ENCODE measurements at regions not wholly inside any gene's neighbourhood (a gene's known extent, or its start where the extent isn't known, plus 50 kb on each side); places are given as distances from the start of the nearest gene placed in this dataset.
"Not testable (repeated sequence)": the region's sequence is repeated elsewhere in the genome, so short reads cannot be mapped to it uniquely, and the experiment has no call there.

DNA sequence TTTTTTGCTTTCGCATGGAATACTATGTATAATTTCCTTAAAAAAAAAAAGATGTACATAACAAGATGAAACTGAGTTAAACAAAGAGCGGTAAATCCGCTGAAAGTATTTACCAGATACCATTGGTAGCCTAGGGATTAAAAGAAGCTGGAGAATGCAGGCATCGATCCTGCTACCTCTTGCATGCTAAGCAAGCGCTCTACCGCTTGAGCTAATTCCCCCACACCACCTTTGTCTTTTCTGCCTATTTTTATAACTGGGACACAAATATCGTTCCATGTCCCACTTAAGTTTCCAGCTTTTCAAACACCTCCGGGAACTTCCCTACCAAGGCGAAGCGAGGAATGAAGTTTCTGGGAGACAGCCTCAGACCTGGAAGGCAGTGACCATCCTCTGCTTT lies 498.4 kb downstream of the PRIM2 start:
- H3K27ac ChIP-seq; H3K36me3 ChIP-seq; H3K9me3 ChIP-seq; DNase-seq (ENCODE audit: extremely low spot score in 2 of 2); H3K4me1 ChIP-seq; H3K4me3 ChIP-seq; H3K27me3 ChIP-seq; intact Hi-C loops (cut with DNase I): not testable (repeated sequence)

DNA sequence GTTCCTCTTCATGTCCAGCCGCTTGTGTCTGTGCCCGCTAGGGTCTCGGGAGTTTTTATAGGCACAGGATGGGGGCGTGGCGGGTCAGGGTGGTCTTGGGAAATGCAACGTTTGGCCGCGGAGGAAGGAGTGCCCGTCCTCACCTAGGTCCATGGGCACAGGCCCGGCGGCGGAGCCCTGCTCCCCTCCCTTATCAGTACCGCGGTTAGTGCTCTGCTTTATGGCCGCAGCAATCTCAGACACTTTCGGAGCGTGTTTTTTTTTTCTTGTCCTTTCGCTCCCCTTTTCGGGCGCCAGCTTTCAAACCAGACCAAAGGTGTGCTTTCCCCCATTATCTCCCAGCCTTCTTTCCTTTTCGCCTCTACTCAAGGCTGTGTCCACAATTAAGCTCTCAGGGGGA lies 503.9 kb downstream of the PRIM2 start:
- H3K27me3 ChIP-seq; intact Hi-C loops (cut with DNase I); H3K36me3 ChIP-seq: not testable (repeated sequence)

DNA sequence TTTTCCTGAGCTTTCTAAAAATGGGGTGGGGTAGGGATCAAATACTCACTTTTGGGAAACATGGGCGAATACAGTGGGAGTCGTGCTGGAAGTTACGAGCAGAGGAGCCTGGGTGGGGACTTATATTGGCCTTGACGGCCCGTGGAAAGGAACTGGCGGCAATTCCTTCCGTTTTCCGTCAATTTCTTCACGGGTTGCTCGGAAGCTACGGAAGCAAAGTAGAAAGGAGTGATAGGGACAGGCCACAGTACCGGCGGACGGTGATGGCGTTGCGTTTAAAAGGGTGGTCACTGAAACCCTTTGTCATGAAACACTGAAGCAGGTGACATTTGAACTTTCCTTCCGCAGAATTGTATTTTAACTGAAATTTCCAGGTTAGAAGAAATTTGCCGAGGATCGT lies 505.0 kb downstream of the PRIM2 start:
- H3K27me3 ChIP-seq; intact Hi-C loops (cut with DNase I); H3K9me3 ChIP-seq; H3K36me3 ChIP-seq; H3K4me1 ChIP-seq; DNase-seq (ENCODE audit: extremely low spot score in 2 of 2); H3K4me3 ChIP-seq; H3K27ac ChIP-seq: not testable (repeated sequence)

More for the DNA sequence above, 503.9 kb downstream of the PRIM2 start:
- not testable (repeated sequence) for DNase-seq (ENCODE audit: extremely low spot score in 2 of 2); H3K27ac ChIP-seq; H3K9me3 ChIP-seq; H3K4me1 ChIP-seq; H3K4me3 ChIP-seq

DNA sequence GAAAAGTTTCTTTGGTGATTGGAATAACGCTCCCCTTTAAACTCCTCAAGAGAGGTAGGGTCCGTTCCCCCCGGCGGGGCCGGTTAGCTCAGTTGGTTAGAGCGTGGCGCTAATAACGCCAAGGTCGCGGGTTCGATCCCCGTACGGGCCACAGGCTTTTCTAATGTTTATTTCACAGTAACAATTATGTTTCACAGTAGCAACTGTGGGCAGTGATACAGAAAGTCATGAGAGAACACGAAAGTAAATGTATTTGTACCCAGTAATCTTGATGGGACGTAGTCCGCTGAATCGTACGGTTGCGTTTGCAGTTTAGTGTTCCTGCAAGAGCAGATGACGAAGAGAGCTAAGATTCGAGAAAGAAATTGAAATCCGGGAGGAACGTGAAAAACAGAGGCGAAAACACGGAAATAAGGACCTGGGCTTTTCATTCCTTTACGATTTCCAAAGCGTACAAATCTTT lies 505.5 kb downstream of the PRIM2 start:
- intact Hi-C loops (cut with DNase I): no loop called here
- no peak overlapping the region for H3K4me3 ChIP-seq
- no peaks in the 10 kb centered on the region for H3K4me1 ChIP-seq
- H3K27ac ChIP-seq: no peak overlapping the region
- no peak for TF ChIP-seq POLR2AphosphoS5 (IDR thresholded peaks at IDR 0.05; ENCODE audit: insufficient read depth in 1 of 2, low read depth in 1 of 2)
- TF ChIP-seq POLR2A (IDR thresholded peaks at IDR 0.05): no peak
- TF ChIP-seq, protein P1, sequence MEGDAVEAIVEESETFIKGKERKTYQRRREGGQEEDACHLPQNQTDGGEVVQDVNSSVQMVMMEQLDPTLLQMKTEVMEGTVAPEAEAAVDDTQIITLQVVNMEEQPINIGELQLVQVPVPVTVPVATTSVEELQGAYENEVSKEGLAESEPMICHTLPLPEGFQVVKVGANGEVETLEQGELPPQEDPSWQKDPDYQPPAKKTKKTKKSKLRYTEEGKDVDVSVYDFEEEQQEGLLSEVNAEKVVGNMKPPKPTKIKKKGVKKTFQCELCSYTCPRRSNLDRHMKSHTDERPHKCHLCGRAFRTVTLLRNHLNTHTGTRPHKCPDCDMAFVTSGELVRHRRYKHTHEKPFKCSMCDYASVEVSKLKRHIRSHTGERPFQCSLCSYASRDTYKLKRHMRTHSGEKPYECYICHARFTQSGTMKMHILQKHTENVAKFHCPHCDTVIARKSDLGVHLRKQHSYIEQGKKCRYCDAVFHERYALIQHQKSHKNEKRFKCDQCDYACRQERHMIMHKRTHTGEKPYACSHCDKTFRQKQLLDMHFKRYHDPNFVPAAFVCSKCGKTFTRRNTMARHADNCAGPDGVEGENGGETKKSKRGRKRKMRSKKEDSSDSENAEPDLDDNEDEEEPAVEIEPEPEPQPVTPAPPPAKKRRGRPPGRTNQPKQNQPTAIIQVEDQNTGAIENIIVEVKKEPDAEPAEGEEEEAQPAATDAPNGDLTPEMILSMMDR (IDR thresholded peaks at IDR 0.05): no peak
- H3K36me3 ChIP-seq: no peaks in the 10 kb centered on the region
- no peaks in the 10 kb centered on the region for H3K27me3 ChIP-seq
- H3K9me3 ChIP-seq: no peaks in the 10 kb centered on the region
- DNase-seq (ENCODE audit: extremely low spot score in 2 of 2): no peak

DNA sequence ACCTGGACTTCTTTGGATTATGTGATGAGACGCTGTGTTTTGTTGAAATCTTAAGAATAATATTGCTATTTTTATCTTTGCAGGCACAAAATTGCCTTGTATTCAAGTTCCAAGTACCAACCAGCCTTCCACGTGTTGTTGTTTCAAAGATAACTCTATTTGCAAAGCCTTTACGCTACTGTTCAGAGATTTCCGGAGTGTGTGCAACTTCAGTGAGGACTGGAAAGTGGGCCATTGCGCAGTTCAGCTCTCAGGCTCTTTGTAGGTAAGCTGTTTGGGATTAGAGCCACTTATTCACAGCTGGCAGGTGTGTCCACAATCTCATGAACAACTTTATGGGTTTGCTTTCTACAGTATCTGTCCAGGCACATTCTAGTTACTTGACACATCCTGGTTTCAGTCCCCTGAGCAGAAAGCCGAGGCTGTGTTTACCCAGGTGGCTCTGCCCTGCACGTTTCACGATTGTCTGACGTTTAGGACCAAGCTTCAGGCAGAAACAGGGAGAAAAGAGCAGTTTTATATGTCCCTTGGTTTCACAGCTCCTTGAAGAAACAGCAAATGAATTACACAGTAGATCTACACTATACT lies 520.3 kb downstream of the PRIM2 start:
- DNase-seq (ENCODE audit: extremely low spot score in 2 of 2); intact Hi-C loops (cut with DNase I); H3K4me3 ChIP-seq; H3K27ac ChIP-seq; H3K27me3 ChIP-seq; H3K9me3 ChIP-seq; H3K36me3 ChIP-seq; H3K4me1 ChIP-seq: not testable (repeated sequence)

DNA sequence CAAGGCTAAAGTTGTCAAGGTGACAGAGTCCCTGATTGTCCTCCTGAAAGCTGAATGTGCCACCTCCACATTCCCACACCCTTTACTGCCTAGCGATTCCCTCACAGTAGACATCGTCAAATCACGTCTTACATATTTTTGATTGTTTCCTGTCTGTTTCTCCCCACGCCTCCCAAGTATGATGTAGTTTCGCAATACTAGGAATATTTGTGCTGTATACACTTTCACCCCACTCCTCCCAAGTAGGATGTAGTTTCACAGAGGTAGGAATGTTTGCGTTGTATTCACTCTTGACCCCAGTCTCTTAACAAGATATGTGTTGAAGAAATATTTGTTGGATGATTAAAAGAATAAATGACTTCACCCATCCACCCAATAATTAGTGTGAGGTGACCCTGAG lies 524.1 kb downstream of the PRIM2 start:
- H3K27me3 ChIP-seq; H3K4me3 ChIP-seq; DNase-seq (ENCODE audit: extremely low spot score in 2 of 2); H3K9me3 ChIP-seq; intact Hi-C loops (cut with DNase I); H3K36me3 ChIP-seq; H3K27ac ChIP-seq; H3K4me1 ChIP-seq: not testable (repeated sequence)

DNA sequence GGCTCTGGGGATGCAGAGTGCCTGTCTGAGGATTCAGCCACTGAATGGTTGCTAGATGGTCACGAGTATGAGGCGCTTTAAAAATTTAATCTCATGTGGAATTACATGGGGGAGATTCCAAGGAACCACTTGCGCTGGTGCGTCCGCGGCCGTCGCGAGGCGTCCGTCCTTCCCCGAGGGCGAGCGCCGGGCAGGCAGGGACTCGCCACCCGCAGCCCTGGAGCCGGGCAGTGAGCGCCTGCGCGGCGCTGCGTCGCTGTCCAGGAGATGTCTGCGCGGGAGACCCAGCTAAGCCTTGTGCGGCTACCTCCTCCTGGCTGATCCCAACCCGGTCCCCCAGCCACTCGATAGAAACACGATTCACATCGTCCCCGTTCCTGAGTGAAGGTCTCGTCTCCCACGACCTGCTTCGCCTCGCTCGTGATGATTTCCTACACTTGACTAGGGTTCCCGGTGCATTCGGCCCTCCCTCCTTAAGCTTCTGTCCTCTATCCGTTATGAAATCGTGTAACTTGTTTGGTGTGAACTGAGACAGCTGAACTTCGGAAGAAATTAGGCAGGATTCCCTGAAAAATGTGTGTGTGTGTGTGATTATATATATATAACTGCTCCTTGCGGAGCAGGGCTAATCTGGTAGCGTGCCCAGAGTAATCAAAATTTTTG lies 536.4 kb downstream of the PRIM2 start:
- not testable (repeated sequence) for H3K9me3 ChIP-seq, H3K4me3 ChIP-seq, H3K36me3 ChIP-seq

DNA sequence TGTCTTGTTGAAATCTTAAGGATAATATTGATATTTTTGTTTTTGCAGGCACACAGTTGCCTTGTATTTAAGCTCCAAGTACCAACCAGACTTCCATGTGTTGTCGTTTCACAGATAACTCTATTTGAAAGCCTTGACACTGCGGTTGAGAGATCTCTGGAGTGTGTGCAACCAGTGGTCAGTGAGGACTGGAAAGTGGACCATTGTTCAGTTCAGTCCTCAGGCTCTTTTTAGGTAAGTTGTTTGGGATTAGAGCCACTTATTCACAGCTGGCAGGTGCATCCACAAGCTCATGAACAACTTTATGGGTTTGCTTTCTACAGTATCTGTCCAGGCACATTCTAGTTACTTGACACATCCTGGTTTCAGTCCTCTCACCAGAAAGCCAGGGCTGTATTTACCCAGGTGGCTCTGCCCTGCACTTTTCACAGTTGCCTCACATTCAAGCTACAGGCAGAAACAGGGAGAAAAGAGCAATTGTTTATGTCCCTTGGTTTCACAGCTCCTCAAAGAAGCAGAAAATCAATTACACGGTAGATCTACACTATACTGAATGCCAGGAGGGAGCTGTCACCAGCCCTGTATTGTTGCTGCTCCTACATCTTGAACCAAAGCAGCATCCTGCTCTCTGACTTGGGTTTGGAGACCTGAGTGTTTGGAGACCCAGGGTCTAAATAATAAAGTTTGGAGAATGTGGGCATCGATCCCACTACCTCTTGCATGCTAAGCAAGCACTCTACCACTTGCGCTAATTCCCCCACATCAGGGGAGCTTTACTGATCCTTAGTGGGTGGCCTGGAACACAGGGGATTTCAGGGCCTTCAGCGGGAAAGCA lies 543.3 kb downstream of the PRIM2 start:
- H3K4me1 ChIP-seq; H3K9me3 ChIP-seq; H3K36me3 ChIP-seq; intact Hi-C loops (cut with DNase I); H3K4me3 ChIP-seq; DNase-seq (ENCODE audit: extremely low spot score in 2 of 2); H3K27ac ChIP-seq; H3K27me3 ChIP-seq: not testable (repeated sequence)

More for the DNA sequence above, 536.4 kb downstream of the PRIM2 start:
- H3K27me3 ChIP-seq; DNase-seq (ENCODE audit: extremely low spot score in 2 of 2); intact Hi-C loops (cut with DNase I); H3K27ac ChIP-seq; H3K4me1 ChIP-seq: not testable (repeated sequence)

DNA sequence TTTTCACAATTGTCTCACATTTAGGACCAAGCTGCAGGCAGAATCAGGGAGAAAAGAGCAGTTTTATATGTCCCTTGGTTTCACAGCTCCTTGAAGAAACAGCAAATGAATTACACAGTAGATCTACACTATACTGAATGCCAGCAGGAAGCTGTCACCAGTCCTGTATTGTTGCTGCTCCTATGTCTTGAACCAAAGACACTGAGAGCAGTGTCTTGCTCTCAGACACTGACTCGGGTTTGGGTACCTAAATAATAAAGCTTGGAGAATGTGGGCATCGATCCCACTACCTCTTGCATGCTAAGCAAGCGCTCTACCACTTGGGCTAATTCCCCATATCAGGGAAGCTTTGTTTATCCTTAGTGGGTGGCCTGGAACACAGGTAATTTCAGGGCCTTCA lies 552.7 kb downstream of the PRIM2 start:
- H3K36me3 ChIP-seq; H3K27ac ChIP-seq; intact Hi-C loops (cut with DNase I): not testable (repeated sequence)

DNA sequence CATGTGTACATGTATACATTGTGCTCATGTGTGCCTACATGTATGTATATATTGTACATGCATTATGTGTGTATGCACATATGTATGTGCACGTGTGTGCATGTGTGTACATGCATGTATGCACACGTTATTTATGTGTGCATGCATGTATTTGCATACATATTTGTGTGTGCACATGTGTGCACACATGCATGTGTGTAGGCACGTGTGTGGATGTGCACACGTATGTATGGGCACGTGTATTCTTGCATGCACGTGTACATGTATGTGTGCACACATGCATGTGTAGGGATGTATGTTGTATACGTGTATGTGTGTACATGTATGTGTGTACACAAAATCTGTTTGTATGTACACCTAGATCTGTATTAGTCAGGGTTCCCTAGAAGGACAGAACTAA lies 556.0 kb downstream of the PRIM2 start:
- H3K4me3 ChIP-seq; H3K36me3 ChIP-seq; intact Hi-C loops (cut with DNase I); H3K27me3 ChIP-seq; DNase-seq (ENCODE audit: extremely low spot score in 2 of 2); H3K4me1 ChIP-seq; H3K27ac ChIP-seq; H3K9me3 ChIP-seq: not testable (repeated sequence)

More for the DNA sequence above, 552.7 kb downstream of the PRIM2 start:
- DNase-seq (ENCODE audit: extremely low spot score in 2 of 2); H3K4me3 ChIP-seq; H3K4me1 ChIP-seq; H3K9me3 ChIP-seq; H3K27me3 ChIP-seq: not testable (repeated sequence)

DNA sequence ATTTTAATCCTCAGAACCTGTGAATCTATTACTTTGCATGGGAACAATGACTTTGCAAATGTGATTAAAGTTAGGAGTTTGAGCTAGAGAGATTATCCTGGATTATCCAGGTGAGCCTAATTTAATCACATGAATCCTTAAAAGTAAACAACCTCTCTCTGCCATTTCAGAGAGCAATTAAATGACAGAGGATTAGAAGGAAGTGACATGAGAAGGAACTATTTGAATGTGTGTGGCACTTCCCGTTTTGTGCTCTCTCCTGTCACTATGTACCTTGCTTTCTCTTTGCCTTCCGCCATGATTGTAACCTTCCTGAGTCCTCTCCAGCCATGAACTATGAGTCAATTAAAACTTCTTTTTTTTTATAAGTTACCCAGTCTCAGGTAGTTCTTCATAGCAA lies 559.2 kb downstream of the PRIM2 start:
- H3K27ac ChIP-seq; H3K27me3 ChIP-seq; H3K9me3 ChIP-seq; H3K36me3 ChIP-seq; intact Hi-C loops (cut with DNase I); H3K4me3 ChIP-seq; H3K4me1 ChIP-seq; DNase-seq (ENCODE audit: extremely low spot score in 2 of 2): not testable (repeated sequence)

DNA sequence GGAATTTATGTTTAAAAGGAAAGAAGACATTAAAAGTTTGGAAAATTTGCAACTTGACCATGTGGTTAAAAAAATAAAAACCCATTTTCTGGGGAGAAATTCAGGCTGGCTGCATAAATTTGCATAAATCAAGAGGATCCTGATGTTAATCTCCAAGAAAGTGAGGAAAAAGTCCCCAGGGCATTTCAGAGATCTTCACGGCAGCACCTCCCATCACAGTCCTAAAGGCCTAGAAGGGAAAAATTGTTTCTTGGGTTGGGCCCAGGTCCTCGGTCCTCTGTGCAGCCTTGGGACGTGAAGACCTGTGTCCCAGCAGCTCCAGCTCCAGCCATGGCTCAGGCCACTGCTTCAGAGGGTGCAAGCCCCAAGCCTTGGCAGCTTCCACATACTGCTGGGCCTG lies 560.3 kb downstream of the PRIM2 start:
- H3K9me3 ChIP-seq; H3K4me1 ChIP-seq; DNase-seq (ENCODE audit: extremely low spot score in 2 of 2); H3K4me3 ChIP-seq; H3K27me3 ChIP-seq; H3K27ac ChIP-seq; H3K36me3 ChIP-seq; intact Hi-C loops (cut with DNase I): not testable (repeated sequence)

Data from vagina (tissue), 2 donors.